CD4-positive, alpha-beta T cell (primary cell): ENCODE measurements at regions not wholly inside any gene's neighbourhood (a gene's known extent, or its start where the extent isn't known, plus 50 kb on each side); places are given as distances from the start of the nearest gene placed in this dataset.

Experiments used
- ATAC-seq: fragments of 200-7000 bp; cut with Tn5 transposase; one replicate; pipeline ENCODE4 v1.10.0; 2022; ENCODE audit warnings: mild to moderate bottlenecking; ENCODE audit not compliant: poor library complexity
- CTCF ChIA-PET: fragments of 350-600 bp; sonication (Branson Sonifier 250); formaldehyde crosslinking; loops from one replicate; lab custom pipeline; 2021; ENCODE audit warnings: antibody characterized with exemption, inconsistent platforms; lab: Charles Lee
- POLR2A ChIA-PET: fragments of 350-600 bp; sonication (Branson Sonifier 250); formaldehyde crosslinking; loops from one replicate; lab custom pipeline; 2021; ENCODE audit warnings: antibody characterized with exemption, inconsistent platforms; lab: Charles Lee
- DNase-seq, 14 experiments: peaks; one replicate each; pipeline ENCODE4 v3.0.0-alpha.2; 2013 to 2020; ENCODE audit warnings: mixed read lengths in 2 of 14
- H3K27ac ChIP-seq, 2 donors: one replicate each; pipeline versions ENCODE4 v1.5.1 to v1.7.0; 2013; ENCODE audit warnings: low read length in 2 of 2, low read depth in 1 of 2, mild to moderate bottlenecking in 1 of 2
- H3K27me3 ChIP-seq, 2 experiments: 1 replicate in 1 of 2; 2 replicates in 1 of 2; pipeline versions ENCODE4 v1.6.1 to v1.7.0; 2013; ENCODE audit warnings: low read length in 2 of 2, control low read depth in 1 of 2, mild to moderate bottlenecking in 1 of 2, moderate library complexity in 1 of 2; ENCODE audit not compliant: insufficient read depth in 2 of 2, control insufficient read depth in 1 of 2
- H3K36me3 ChIP-seq: one replicate; pipeline ENCODE4 v1.6.1; 2013; ENCODE audit warnings: low read length, control low read depth; ENCODE audit not compliant: insufficient read depth
- H3K4me1 ChIP-seq: one replicate; pipeline ENCODE4 v1.6.1; 2013; ENCODE audit warnings: low read length, control low read depth; ENCODE audit not compliant: insufficient read depth
- H3K4me3 ChIP-seq: one replicate; pipeline ENCODE4 v1.5.1; 2013; ENCODE audit warnings: mild to moderate bottlenecking, low read length, moderate library complexity
- H3K9me3 ChIP-seq, 2 experiments: 1 replicate in 1 of 2; 2 replicates in 1 of 2; pipeline versions ENCODE4 v1.6.1 to v1.7.0; 2013; ENCODE audit warnings: low read length in 2 of 2, mild to moderate bottlenecking in 2 of 2, control low read depth in 1 of 2, moderate library complexity in 1 of 2; ENCODE audit not compliant: control insufficient read depth in 1 of 2, insufficient read depth in 1 of 2
- H3K27ac Mint-ChIP-seq: one replicate; pipeline ENCODE4 v1.8.0; 2020; ENCODE audit warnings: mixed read lengths
- H3K27me3 Mint-ChIP-seq: one replicate; pipeline ENCODE4 v1.8.0; 2021; ENCODE audit warnings: mixed read lengths
- H3K36me3 Mint-ChIP-seq: one replicate; pipeline ENCODE4 v1.8.0; 2021; ENCODE audit warnings: low read depth, mixed read lengths
- H3K4me1 Mint-ChIP-seq: one replicate; pipeline ENCODE4 v1.8.0; 2021; ENCODE audit warnings: low read depth, mixed read lengths
- H3K4me3 Mint-ChIP-seq: one replicate; pipeline ENCODE4 v1.8.0; 2020; ENCODE audit warnings: mild to moderate bottlenecking, mixed read lengths
- H3K9me3 Mint-ChIP-seq: one replicate; pipeline ENCODE4 v1.8.0; 2020; ENCODE audit warnings: mixed read lengths
- intact Hi-C, 2 experiments: fragments of 100-400 bp; cut with DNase I in 1 of 2; cut with micrococcal nuclease in 1 of 2; formaldehyde crosslinking; loops; one replicate each; pipeline versions ENCODE4 v1.15.1 to v1.9.0; 2023 to 2025; cut with DNase I, micrococcal nuclease
- TF ChIP-seq, protein P1 (sequence below): fragments of 200-600 bp; IDR thresholded peaks from one replicate; pipeline ENCODE4 v1.8.0; 2022; ENCODE audit warnings: antibody characterized with exemption, mild to moderate bottlenecking

DNA sequence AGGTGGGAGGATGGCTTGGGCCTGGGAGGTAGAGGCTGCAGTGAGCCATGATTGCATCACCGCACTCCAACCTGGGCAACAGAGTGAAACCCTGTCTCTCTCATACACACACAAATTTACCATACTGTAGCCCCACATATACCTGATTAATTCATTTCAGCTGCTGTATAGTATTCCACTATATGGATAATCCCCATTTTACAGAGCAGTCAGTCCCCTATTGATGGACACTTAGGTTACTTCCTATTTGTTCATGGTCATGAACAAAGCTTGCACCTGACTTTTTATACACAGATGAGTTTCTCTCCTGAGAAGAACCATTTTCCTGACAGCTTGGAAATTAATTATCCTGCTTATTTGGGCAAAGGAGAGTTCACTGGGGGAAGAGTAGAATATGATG, 59.2 kb downstream of the EMX2 start:
- peaks cover 0 to 2% of the 10 kb centered on the region in 2 experiments for H3K27me3 ChIP-seq
- Mint-ChIP-seq H3K9me3 (no peaks in the 10 kb centered on the region), H3K27me3 (peaks cover 31% of the 10 kb centered on the region), H3K36me3 (no peaks in the 10 kb centered on the region), H3K4me1 (no peaks in the 10 kb centered on the region), H3K4me3 (no peak overlapping the region), H3K27ac (no peak overlapping the region)
- DNase-seq: no peak
- H3K4me3 ChIP-seq: no peak overlapping the region
- H3K9me3 ChIP-seq: peaks cover 0 to 4% of the 10 kb centered on the region in 2 experiments
- H3K4me1 ChIP-seq: no peaks in the 10 kb centered on the region
- TF ChIP-seq, protein P1, sequence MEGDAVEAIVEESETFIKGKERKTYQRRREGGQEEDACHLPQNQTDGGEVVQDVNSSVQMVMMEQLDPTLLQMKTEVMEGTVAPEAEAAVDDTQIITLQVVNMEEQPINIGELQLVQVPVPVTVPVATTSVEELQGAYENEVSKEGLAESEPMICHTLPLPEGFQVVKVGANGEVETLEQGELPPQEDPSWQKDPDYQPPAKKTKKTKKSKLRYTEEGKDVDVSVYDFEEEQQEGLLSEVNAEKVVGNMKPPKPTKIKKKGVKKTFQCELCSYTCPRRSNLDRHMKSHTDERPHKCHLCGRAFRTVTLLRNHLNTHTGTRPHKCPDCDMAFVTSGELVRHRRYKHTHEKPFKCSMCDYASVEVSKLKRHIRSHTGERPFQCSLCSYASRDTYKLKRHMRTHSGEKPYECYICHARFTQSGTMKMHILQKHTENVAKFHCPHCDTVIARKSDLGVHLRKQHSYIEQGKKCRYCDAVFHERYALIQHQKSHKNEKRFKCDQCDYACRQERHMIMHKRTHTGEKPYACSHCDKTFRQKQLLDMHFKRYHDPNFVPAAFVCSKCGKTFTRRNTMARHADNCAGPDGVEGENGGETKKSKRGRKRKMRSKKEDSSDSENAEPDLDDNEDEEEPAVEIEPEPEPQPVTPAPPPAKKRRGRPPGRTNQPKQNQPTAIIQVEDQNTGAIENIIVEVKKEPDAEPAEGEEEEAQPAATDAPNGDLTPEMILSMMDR: no peak
- intact Hi-C loops: no loop called here
- H3K36me3 ChIP-seq: no peaks in the 10 kb centered on the region
- ChIA-PET CTCF (no interaction called here), POLR2A (no interaction called here)
- no peak for ATAC-seq
- H3K27ac ChIP-seq: no peak overlapping the region

DNA sequence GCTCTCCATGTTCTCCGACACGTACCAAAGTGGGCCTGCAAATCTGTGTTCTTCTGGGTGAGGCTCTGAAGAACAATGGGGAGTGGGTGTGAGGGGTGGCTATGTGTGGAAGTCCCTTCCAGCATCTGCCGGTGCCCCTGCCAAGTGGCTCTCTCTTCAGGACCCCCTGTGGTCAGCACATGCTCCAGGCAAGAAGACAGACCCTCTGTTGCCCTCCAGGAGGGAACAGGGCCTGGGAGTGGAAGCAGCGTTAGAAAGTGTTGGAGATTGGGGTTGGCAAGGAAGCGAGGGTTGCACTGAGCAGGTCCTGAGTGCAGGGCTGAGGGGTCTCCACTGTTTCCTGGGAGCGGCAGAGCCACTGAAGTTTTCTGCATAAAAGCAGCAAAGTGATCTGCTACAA, 60.5 kb downstream of the EMX2 start:
- no peak overlapping the region for H3K4me3 Mint-ChIP-seq
- H3K36me3 Mint-ChIP-seq: no peaks in the 10 kb centered on the region
- H3K4me1 Mint-ChIP-seq: no peaks in the 10 kb centered on the region
- no peak overlapping the region for H3K27ac ChIP-seq
- TF ChIP-seq, protein P1: no peak
- H3K36me3 ChIP-seq: no peaks in the 10 kb centered on the region
- peaks cover 0 to 2% of the 10 kb centered on the region in 2 experiments for H3K27me3 ChIP-seq
- H3K27ac Mint-ChIP-seq: no peak overlapping the region
- intact Hi-C loops: no loop called here
- ChIA-PET POLR2A (no interaction called here), CTCF (no interaction called here)
- no peak for DNase-seq
- no peaks in the 10 kb centered on the region for H3K4me1 ChIP-seq
- H3K4me3 ChIP-seq: no peak overlapping the region
- peaks cover 22% of the 10 kb centered on the region for H3K27me3 Mint-ChIP-seq
- no peak for ATAC-seq
- no peaks in the 10 kb centered on the region for H3K9me3 Mint-ChIP-seq
- H3K9me3 ChIP-seq: peaks cover 0 to 4% of the 10 kb centered on the region in 2 experiments

DNA sequence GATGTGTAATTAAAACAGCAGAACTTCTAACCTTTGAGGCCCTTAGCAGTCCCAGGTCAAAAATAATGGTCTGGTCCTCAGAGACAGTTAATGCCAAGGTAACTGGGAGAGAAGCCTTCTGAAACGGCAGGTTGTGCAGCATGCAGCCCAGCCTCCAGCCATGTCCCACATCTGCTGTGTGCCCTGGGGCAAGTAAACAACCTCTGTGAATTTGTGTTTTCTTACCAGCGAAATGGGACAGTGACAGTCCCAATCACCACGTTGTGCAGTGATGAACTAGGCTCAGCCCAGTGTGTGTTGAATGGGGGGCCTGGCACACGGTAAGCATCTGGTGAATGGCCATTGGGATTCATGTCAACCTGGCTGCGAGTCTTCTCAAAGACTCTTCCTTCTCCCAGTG, 61.2 kb downstream of the EMX2 start:
- TF ChIP-seq, protein P1: no peak
- Histone ChIP-seq H3K27ac (no peak overlapping the region), H3K4me1 (no peaks in the 10 kb centered on the region), H3K27me3 (peaks cover 0 to 2% of the 10 kb centered on the region in 2 experiments), H3K36me3 (no peaks in the 10 kb centered on the region), H3K9me3 (peaks cover 0 to 4% of the 10 kb centered on the region in 2 experiments), H3K4me3 (no peak overlapping the region)
- ATAC-seq: no peak
- ChIA-PET CTCF (no interaction called here), POLR2A (no interaction called here)
- Mint-ChIP-seq H3K4me3 (no peak overlapping the region), H3K36me3 (no peaks in the 10 kb centered on the region), H3K27ac (no peak overlapping the region), H3K27me3 (peaks cover 20% of the 10 kb centered on the region), H3K9me3 (no peaks in the 10 kb centered on the region), H3K4me1 (no peaks in the 10 kb centered on the region)
- DNase-seq: no peak
- intact Hi-C loops: no loop called here
